KMS-11 (cell line): ENCODE measurements at regions not wholly inside any gene's neighbourhood (a gene's known extent, or its start where the extent isn't known, plus 50 kb on each side); places are given as distances from the start of the nearest gene placed in this dataset.

Source experiments
- H2AFZ ChIP-seq: fragments of 200-600 bp; sonication (generic); 2 replicates; pipeline ENCODE4 v1.6.1; 2016; ENCODE audit warnings: antibody characterized with exemption, mixed run types, low read depth
- H3K27ac ChIP-seq: fragments of 200-600 bp; sonication (generic); 2 replicates; pipeline ENCODE4 v1.6.1; 2016; ENCODE audit warnings: mild to moderate bottlenecking, mixed run types
- H3K27me3 ChIP-seq: fragments of 200-600 bp; sonication (generic); 2 replicates; pipeline ENCODE4 v1.6.1; 2017; ENCODE audit warnings: mild to moderate bottlenecking, low read depth, mixed run types, moderate library complexity; ENCODE audit not compliant: insufficient read depth
- H3K36me3 ChIP-seq: fragments of 200-600 bp; sonication (generic); 2 replicates; pipeline ENCODE4 v1.6.1; 2017; ENCODE audit warnings: mild to moderate bottlenecking, mixed run types; ENCODE audit not compliant: insufficient read depth
- H3K4me1 ChIP-seq: fragments of 200-600 bp; sonication (generic); 2 replicates; pipeline ENCODE4 v1.6.1; 2016; ENCODE audit warnings: mild to moderate bottlenecking, low read depth, mixed run types; ENCODE audit not compliant: poor library complexity, severe bottlenecking
- H3K4me2 ChIP-seq: fragments of 200-600 bp; sonication (generic); 2 replicates; pipeline ENCODE4 v1.7.0; 2016; ENCODE audit warnings: mild to moderate bottlenecking, mixed run types
- H3K4me3 ChIP-seq: fragments of 200-600 bp; sonication (generic); IDR thresholded peaks from 2 replicates; pipeline ENCODE4 v1.6.1; 2017; ENCODE audit warnings: low read depth, low read length, mixed read lengths; ENCODE audit not compliant: insufficient read depth
- H3K79me2 ChIP-seq: fragments of 200-600 bp; sonication (generic); 2 replicates; pipeline ENCODE4 v1.6.1; 2016; ENCODE audit warnings: low read depth, mixed run types; ENCODE audit not compliant: insufficient read depth
- H3K9ac ChIP-seq: fragments of 200-600 bp; sonication (generic); 2 replicates; pipeline ENCODE4 v1.6.1; 2016; ENCODE audit warnings: mild to moderate bottlenecking, mixed run types
- H4K20me1 ChIP-seq: fragments of 200-600 bp; sonication (generic); 2 replicates; pipeline ENCODE4 v1.6.1; 2016; ENCODE audit warnings: mild to moderate bottlenecking, mixed run types; ENCODE audit not compliant: insufficient read depth
- TF ChIP-seq, protein P1 (sequence below): fragments of 200-600 bp; sonication (generic); conservative IDR thresholded peaks from 2 replicates; pipeline ENCODE4 v1.6.1; 2017; ENCODE audit warnings: low read depth, mild to moderate bottlenecking, antibody characterized with exemption, low read length, moderate library complexity, mixed read lengths

- H3K79me2 ChIP-seq: no peaks in the 10 kb centered on the region
- H3K4me3 ChIP-seq: no peak overlapping the region
- no peaks in the 10 kb centered on the region for H4K20me1 ChIP-seq
- no peaks in the 10 kb centered on the region for H3K4me1 ChIP-seq
- H3K27ac ChIP-seq: no peak overlapping the region
- no peak overlapping the region for H3K9ac ChIP-seq
- H3K27me3 ChIP-seq: no peaks in the 10 kb centered on the region
- H3K36me3 ChIP-seq: no peaks in the 10 kb centered on the region
- no peak overlapping the region for H2AFZ ChIP-seq
- H3K4me2 ChIP-seq: no peak overlapping the region
- TF ChIP-seq, protein P1, sequence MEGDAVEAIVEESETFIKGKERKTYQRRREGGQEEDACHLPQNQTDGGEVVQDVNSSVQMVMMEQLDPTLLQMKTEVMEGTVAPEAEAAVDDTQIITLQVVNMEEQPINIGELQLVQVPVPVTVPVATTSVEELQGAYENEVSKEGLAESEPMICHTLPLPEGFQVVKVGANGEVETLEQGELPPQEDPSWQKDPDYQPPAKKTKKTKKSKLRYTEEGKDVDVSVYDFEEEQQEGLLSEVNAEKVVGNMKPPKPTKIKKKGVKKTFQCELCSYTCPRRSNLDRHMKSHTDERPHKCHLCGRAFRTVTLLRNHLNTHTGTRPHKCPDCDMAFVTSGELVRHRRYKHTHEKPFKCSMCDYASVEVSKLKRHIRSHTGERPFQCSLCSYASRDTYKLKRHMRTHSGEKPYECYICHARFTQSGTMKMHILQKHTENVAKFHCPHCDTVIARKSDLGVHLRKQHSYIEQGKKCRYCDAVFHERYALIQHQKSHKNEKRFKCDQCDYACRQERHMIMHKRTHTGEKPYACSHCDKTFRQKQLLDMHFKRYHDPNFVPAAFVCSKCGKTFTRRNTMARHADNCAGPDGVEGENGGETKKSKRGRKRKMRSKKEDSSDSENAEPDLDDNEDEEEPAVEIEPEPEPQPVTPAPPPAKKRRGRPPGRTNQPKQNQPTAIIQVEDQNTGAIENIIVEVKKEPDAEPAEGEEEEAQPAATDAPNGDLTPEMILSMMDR: no peak
These were observed 103.8 kb upstream of the PPM1H start for GRCh38 chr12:63038713-63039100.

- H3K4me3 ChIP-seq: no peak overlapping the region
- H4K20me1 ChIP-seq: no peaks in the 10 kb centered on the region
- no peaks in the 10 kb centered on the region for H3K36me3 ChIP-seq
- H3K4me2 ChIP-seq: no peak overlapping the region
- no peaks in the 10 kb centered on the region for H3K4me1 ChIP-seq
- no peaks in the 10 kb centered on the region for H3K27me3 ChIP-seq
- no peaks in the 10 kb centered on the region for H3K79me2 ChIP-seq
- H2AFZ ChIP-seq: no peak overlapping the region
- TF ChIP-seq, protein P1: no peak
- H3K9ac ChIP-seq: no peak overlapping the region
- no peak overlapping the region for H3K27ac ChIP-seq
These were observed 103.1 kb upstream of the PPM1H start for GRCh38 chr12:63037746-63038712.

- Histone ChIP-seq H3K4me3 (no peak overlapping the region), H3K9ac (no peak overlapping the region), H3K4me1 (no peaks in the 10 kb centered on the region), H3K27me3 (no peaks in the 10 kb centered on the region), H3K36me3 (no peaks in the 10 kb centered on the region), H4K20me1 (no peaks in the 10 kb centered on the region), H2AFZ (no peak overlapping the region), H3K79me2 (no peaks in the 10 kb centered on the region), H3K4me2 (no peak overlapping the region), H3K27ac (no peak overlapping the region)
- TF ChIP-seq, protein P1: no peak
These were observed 102.0 kb upstream of the PPM1H start for GRCh38 chr12:63036974-63037335.

GRCh38 chr12:63036216-63036973, 101.4 kb upstream of the PPM1H start:
- no peak overlapping the region for H3K4me2 ChIP-seq
- H3K4me3 ChIP-seq: no peak overlapping the region
- H3K4me1 ChIP-seq: no peaks in the 10 kb centered on the region
- H3K79me2 ChIP-seq: no peaks in the 10 kb centered on the region
- no peaks in the 10 kb centered on the region for H3K27me3 ChIP-seq
- H3K9ac ChIP-seq: no peak overlapping the region
- no peak overlapping the region for H2AFZ ChIP-seq
- H4K20me1 ChIP-seq: no peaks in the 10 kb centered on the region
- H3K36me3 ChIP-seq: no peaks in the 10 kb centered on the region
- H3K27ac ChIP-seq: no peak overlapping the region
- TF ChIP-seq, protein P1: no peak
